HepG2 (cell line): ENCODE measurements at regions not wholly inside any gene's neighbourhood (a gene's known extent, or its start where the extent isn't known, plus 50 kb on each side); places are given as distances from the start of the nearest gene placed in this dataset.

Experiments
- ATAC-seq: fragments of 200-7000 bp; cut with Tn5 transposase; 3 replicates; pipeline ENCODE4 v1.9.1; 2020; ENCODE audit warnings: mild to moderate bottlenecking, moderate library complexity
- BruUV-seq: library from RNA; stranded (reverse); fragments of 400-500 nt; replicated peaks from 2 replicates; lab custom pipeline; 2021; lab: Mats Ljungman, UMichigan
- CTCF ChIA-PET: fragments of 300-600 bp; formaldehyde crosslinking; extraction: SDS; loops from one replicate; lab custom pipeline; 2021; ENCODE audit warnings: low total read pairs, inconsistent platforms, low intra/inter-chr PET ratio; lab: Yijun Ruan, JAX
- POLR2A ChIA-PET: fragments of 350-600 bp; sonication (Branson Sonifier 250); formaldehyde crosslinking; loops from one replicate; lab custom pipeline; 2020; ENCODE audit warnings: antibody characterized with exemption, inconsistent platforms; lab: Yijun Ruan, JAX
- DNase-seq: peaks from one replicate; pipeline ENCODE4 v3.0.0-alpha.2; 2015; ENCODE audit warnings: low spot score
- FAIRE-seq: peaks from 3 replicates; lab custom pipeline; 2011; peaks lifted over from hg19 to GRCh38; lab: Jason Lieb, UNC
- H2AFZ ChIP-seq: one replicate; pipeline ENCODE4 v1.6.1; 2011; ENCODE audit warnings: low read length, inconsistent platforms
- H3K27ac ChIP-seq: fragments of 300-600 bp; 3 replicates; pipeline ENCODE4 v1.8.0; 2011; ENCODE audit warnings: mixed run types, mild to moderate bottlenecking, mixed read lengths, low read length, inconsistent platforms; ENCODE audit not compliant: insufficient read depth; ENCODE audit errors: extremely low read length
- H3K27me3 ChIP-seq, 2 experiments: fragments of 200-600 bp in 1 of 2; 2 replicates in 1 of 2; 3 replicates in 1 of 2; pipeline versions ENCODE4 v1.6.0 to v1.8.0; 2011; ENCODE audit warnings: low read length in 2 of 2, mild to moderate bottlenecking in 2 of 2, moderate library complexity in 2 of 2, inconsistent platforms in 1 of 2; ENCODE audit not compliant: insufficient read depth in 2 of 2, control insufficient read depth in 1 of 2
- H3K36me3 ChIP-seq, 2 experiments: fragments of 200-600 bp in 1 of 2; replicated peaks in 1 of 2; 2 replicates in 1 of 2; 3 replicates in 1 of 2; pipeline versions ENCODE4 v1.5.1 to v1.8.0; 2011; ENCODE audit warnings: low read length in 2 of 2, inconsistent platforms in 1 of 2; ENCODE audit not compliant: insufficient read depth in 2 of 2, control insufficient read depth in 1 of 2
- H3K4me1 ChIP-seq: 2 replicates; pipeline ENCODE4 v1.5.1; 2012; ENCODE audit warnings: low read length, inconsistent platforms; ENCODE audit not compliant: insufficient read depth
- H3K4me2 ChIP-seq: 2 replicates; pipeline ENCODE4 v1.6.0; 2011; ENCODE audit warnings: low read depth, low read length, inconsistent platforms
- H3K4me3 ChIP-seq, 3 experiments: fragments of 200-600 bp in 1 of 3; sonication (generic), shearing (Covaris generic) in 1 of 3; replicated peaks in 1 of 3; 2 replicates each; pipeline ENCODE4 v1.5.1; 2011 to 2016; ENCODE audit warnings: low read length in 3 of 3, inconsistent platforms in 2 of 3, low read depth in 2 of 3, mild to moderate bottlenecking in 2 of 3, control low read depth in 1 of 3, mixed read lengths in 1 of 3; ENCODE audit not compliant: insufficient read depth in 1 of 3
- H3K79me2 ChIP-seq: one replicate; pipeline ENCODE4 v1.6.1; 2011; ENCODE audit warnings: low read length, inconsistent platforms; ENCODE audit not compliant: insufficient read depth
- H3K9ac ChIP-seq: 2 replicates; pipeline ENCODE4 v1.6.0; 2011; ENCODE audit warnings: mild to moderate bottlenecking, low read depth, low read length, inconsistent platforms; ENCODE audit not compliant: insufficient read depth
- H3K9me3 ChIP-seq: 2 replicates; pipeline ENCODE4 v1.5.1; 2012; ENCODE audit warnings: mild to moderate bottlenecking, low read length
- H4K20me1 ChIP-seq: 2 replicates; pipeline ENCODE4 v1.6.0; 2011; ENCODE audit warnings: inconsistent platforms, mild to moderate bottlenecking, low read length, moderate library complexity; ENCODE audit not compliant: insufficient read depth
- CREB1 ChIP-seq, 2 experiments: fragments of 450-650 bp in 1 of 2; IDR thresholded peaks; 2 replicates each; pipeline ENCODE4 v1.6.1; 2016 to 2017; ENCODE audit warnings: control low read depth in 1 of 2, mild to moderate bottlenecking in 1 of 2, missing compliant biosample characterization in 1 of 2, missing genetic modification characterization in 1 of 2
- CTCF ChIP-seq: sonication (generic); formaldehyde crosslinking; IDR thresholded peaks from 2 replicates; pipeline ENCODE4 v1.5.0; 2020; ENCODE audit warnings: mild to moderate bottlenecking, missing genetic modification reagents, moderate library complexity
- DPF2 ChIP-seq: sonication (generic); formaldehyde crosslinking; IDR thresholded peaks from 2 replicates; pipeline ENCODE4 v1.4.0; 2020; ENCODE audit warnings: mild to moderate bottlenecking, low read depth, missing genetic modification reagents, borderline replicate concordance
- FOXA3 ChIP-seq: IDR thresholded peaks from 2 replicates; pipeline ENCODE4 v1.6.1; 2016; ENCODE audit warnings: missing genetic modification reagents, missing compliant biosample characterization
- MXD1 ChIP-seq: sonication (generic); formaldehyde crosslinking; IDR thresholded peaks from 2 replicates; pipeline ENCODE4 v1.4.0; 2020; ENCODE audit warnings: mild to moderate bottlenecking, missing genetic modification reagents
- NCOR1 ChIP-seq: fragments of 200-600 bp; sonication (generic); IDR thresholded peaks from 2 replicates; pipeline ENCODE4 v1.7.0; 2017; ENCODE audit warnings: antibody characterized with exemption, low read length, borderline replicate concordance
- PAX8 ChIP-seq: sonication (generic); formaldehyde crosslinking; IDR thresholded peaks from 2 replicates; pipeline ENCODE4 v1.8.0; 2022; ENCODE audit warnings: mild to moderate bottlenecking, missing genetic modification reagents, borderline replicate concordance
- TOE1 ChIP-seq: sonication (generic); formaldehyde crosslinking; IDR thresholded peaks from 2 replicates; pipeline ENCODE4 v1.4.0; 2020; ENCODE audit warnings: mild to moderate bottlenecking, missing genetic modification reagents
- ZNF282 ChIP-seq: fragments of 450-650 bp; IDR thresholded peaks from 2 replicates; pipeline ENCODE4 v1.6.1; 2018; ENCODE audit not compliant: partially characterized antibody
- ZNF383 ChIP-seq: sonication (generic); formaldehyde crosslinking; IDR thresholded peaks from 2 replicates; pipeline ENCODE4 v1.4.0; 2020; ENCODE audit warnings: missing genetic modification reagents, mild to moderate bottlenecking, borderline replicate concordance
- ZNF512B ChIP-seq: sonication (generic); formaldehyde crosslinking; IDR thresholded peaks from 2 replicates; pipeline ENCODE4 v1.5.1; 2020; ENCODE audit warnings: missing genetic modification reagents, mild to moderate bottlenecking, borderline replicate concordance
- ZNF788 ChIP-seq: sonication (generic); formaldehyde crosslinking; IDR thresholded peaks from 2 replicates; pipeline ENCODE4 v1.5.0; 2020; ENCODE audit warnings: mild to moderate bottlenecking, missing genetic modification reagents, borderline replicate concordance
- WGBS: methylation state at CpG from one replicate; pipeline ENCODE4 v1.1.6; 2017; ENCODE audit warnings: low lambda C conversion rate; 5-methylcytosine and 5-hydroxymethylcytosine counted together
- in situ Hi-C: cut with HindIII; loops from 2 replicates; pipeline ENCODE4 v1.10.0; 2017; ENCODE audit warnings: low pct_unique_long_range_greater_than_20kb; ENCODE audit not compliant: extremely low pct_ligation_motif_present
- intact Hi-C: fragments of 100-400 bp; cut with micrococcal nuclease; formaldehyde crosslinking; loops from one replicate; pipeline ENCODE4 v1.10.0; 2022; ENCODE audit not compliant: unreplicated experiment

- H3K9me3 ChIP-seq = no peaks in the 10 kb centered on the region
- no peak overlapping the region for H3K4me2 ChIP-seq
- no TSS peak for BruUV-seq
- ChIA-PET CTCF (no interaction called here), POLR2A (no interaction called here)
- no peaks in the 10 kb centered on the region for H4K20me1 ChIP-seq
- no peaks in the 10 kb centered on the region for H3K4me1 ChIP-seq
- H3K36me3 ChIP-seq = no peaks in the 10 kb centered on the region
- H2AFZ ChIP-seq = no peak overlapping the region
- no peak overlapping the region for H3K27ac ChIP-seq
- peaks cover 0 to 17% of the 10 kb centered on the region in 2 experiments; a peak in 2 of 5 replicates for H3K27me3 ChIP-seq
- no peaks in the 10 kb centered on the region for H3K79me2 ChIP-seq
- DNase-seq = no peak
- ATAC-seq = no peak
- H3K4me3 ChIP-seq = no peak overlapping the region
- no peak for FAIRE-seq
- in situ Hi-C loops (no loop called here), intact Hi-C loops (no loop called here)
- WGBS = 8% methylated on average over 2 of the region's 5 CpGs
- H3K9ac ChIP-seq = no peak overlapping the region
- TF ChIP-seq CTCF (CRISPR knock-in tag) (no peak), TOE1 (no peak), ZNF512B (CRISPR knock-in tag) (no peak), DPF2 (CRISPR knock-in tag) (no peak), ZNF383 (CRISPR knock-in tag) (no peak), MXD1 (CRISPR knock-in tag) (no peak), PAX8 (no peak), CREB1 (IDR thresholded peaks at IDR 0.05) (no peak), CREB1 (CRISPR knock-in tag; IDR thresholded peaks at IDR 0.05) (no peak), ZNF788 (no peak), ZNF282 (no peak), FOXA3 (no peak), NCOR1 (no peak)
Measured at GRCh38 chr5:2993771-2994170, 242.3 kb upstream of the IRX2 start.
